HS-27A (cell line): ENCODE measurements at regions not wholly inside any gene's neighbourhood (a gene's known extent, or its start where the extent isn't known, plus 50 kb on each side); places are given as distances from the start of the nearest gene placed in this dataset.

Experiments used
- DNase-seq: peaks from one replicate; pipeline ENCODE4 v3.0.0-alpha.2; 2012; ENCODE audit warnings: low read depth, missing footprints

DNA sequence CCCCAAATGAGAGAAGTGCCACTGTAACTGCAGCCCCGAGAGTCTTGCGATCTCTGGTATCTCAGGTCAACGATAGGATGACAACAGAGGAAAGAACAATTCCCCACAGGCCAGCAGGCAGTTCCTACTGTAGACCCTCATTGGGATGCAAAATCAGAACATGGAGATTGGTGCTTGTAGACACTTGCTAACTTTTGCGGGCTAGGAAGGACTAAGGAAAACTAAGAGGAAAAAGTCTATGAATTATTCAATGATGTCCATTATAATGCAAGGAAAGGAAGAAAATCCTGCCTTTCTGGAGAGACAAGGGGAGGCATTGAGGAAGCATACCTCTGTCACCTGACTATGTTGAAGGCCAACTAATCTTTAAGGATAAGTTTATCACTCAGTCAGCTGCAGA lies 51.9 kb upstream of the CWC22 start:
- no peak for DNase-seq

DNA sequence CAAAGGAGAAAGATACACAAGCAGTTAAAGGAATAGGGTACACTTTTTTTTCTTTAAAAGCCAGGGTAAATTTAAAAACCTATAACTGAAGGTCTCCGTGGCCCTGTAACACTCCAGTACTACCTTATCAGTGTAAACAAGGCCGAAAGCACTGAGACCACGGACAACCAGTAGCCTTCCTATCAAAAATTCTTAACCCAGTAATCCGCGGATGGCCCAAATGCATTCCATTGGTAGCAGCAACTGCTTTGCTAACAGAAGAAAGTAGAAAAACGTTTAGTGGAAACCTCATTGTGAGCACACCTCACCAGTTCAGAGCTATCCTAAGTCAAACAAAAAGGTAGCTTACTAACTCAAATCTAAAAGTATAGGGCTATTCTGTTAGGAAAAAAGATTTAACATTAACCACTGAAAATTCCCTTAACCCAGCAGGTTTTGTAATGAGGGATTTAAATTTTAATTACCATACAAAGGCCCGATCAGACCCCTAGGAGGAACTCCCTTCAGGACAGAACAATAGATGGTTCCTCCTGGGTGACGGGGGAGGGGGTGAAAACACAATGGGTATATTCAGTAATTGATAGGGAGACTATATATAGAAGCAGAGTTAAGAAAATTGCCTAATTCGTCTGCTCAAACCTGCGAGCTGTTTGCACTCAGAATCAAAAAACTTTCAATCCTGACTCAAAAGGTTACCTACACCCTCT lies 50.8 kb upstream of the CWC22 start:
- DNase-seq = no peak
